ENCODE measurements at regions not wholly inside any gene's neighbourhood (a gene's known extent, or its start where the extent isn't known, plus 50 kb on each side); places are given as distances from the start of the nearest gene placed in this dataset.
"Not testable (repeated sequence)": the region's sequence is repeated elsewhere in the genome, so short reads cannot be mapped to it uniquely, and the experiment has no call there.

DNA sequence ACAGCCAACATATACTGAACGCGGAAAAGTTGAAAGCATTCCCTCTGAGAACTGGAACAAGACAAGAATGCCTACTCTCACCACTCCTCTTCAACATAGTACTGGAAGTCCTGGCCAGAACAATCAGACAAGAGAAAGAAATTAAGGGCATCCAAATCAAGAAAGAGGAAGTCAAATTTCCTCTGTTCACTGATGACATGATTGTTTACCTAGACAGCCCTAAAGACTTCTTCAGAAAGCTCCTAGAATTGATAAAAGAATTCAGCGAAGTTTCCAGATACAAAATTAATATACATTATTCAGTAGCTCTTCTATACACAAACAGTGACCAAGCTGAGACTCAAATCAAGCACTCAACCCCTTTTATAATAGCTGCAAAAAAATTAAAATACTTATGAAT, 491.8 kb upstream of the POT1 start:
- not testable (repeated sequence) for TF ChIP-seq TAF1 (IDR thresholded peaks at IDR 0.05; ENCODE audit: borderline replicate concordance, low read depth, low read length); POLR2AphosphoS5 (IDR thresholded peaks at IDR 0.05; ENCODE audit: low read depth, low read length)
